Suprapubic skin (tissue), 4 donors: ENCODE measurements at regions not wholly inside any gene's neighbourhood (a gene's known extent, or its start where the extent isn't known, plus 50 kb on each side); places are given as distances from the start of the nearest gene placed in this dataset.

ENCODE experiments used
- DNase-seq, 2 donors: peaks; one replicate each; pipeline ENCODE4 v3.0.0-alpha.2; 2019; ENCODE audit warnings: low spot score in 2 of 2
- H3K27ac ChIP-seq: fragments of 200-600 bp; sonication (generic); one replicate; pipeline ENCODE4 v1.5.1; 2019
- H3K27me3 ChIP-seq: fragments of 200-600 bp; sonication (generic); one replicate; pipeline ENCODE4 v1.5.1; 2019
- H3K36me3 ChIP-seq: fragments of 200-600 bp; sonication (generic); one replicate; pipeline ENCODE4 v1.5.1; 2019
- H3K4me1 ChIP-seq: fragments of 200-600 bp; sonication (generic); one replicate; pipeline ENCODE4 v1.5.1; 2019
- H3K4me3 ChIP-seq: fragments of 200-600 bp; sonication (generic); one replicate; pipeline ENCODE4 v1.5.1; 2019; ENCODE audit warnings: mild to moderate bottlenecking
- H3K9me3 ChIP-seq: fragments of 200-600 bp; sonication (generic); one replicate; pipeline ENCODE4 v1.5.1; 2019
- CTCF ChIP-seq, 2 donors: fragments of 200-600 bp in 1 of 2; fragments of 450-650 bp in 1 of 2; sonication (generic) in 1 of 2; IDR thresholded peaks; one replicate each; pipeline ENCODE4 v1.5.1; 2016 to 2019; ENCODE audit warnings: antibody characterized with exemption in 2 of 2, mild to moderate bottlenecking in 1 of 2, moderate library complexity in 1 of 2
- EP300 ChIP-seq: sonication (generic); formaldehyde crosslinking; IDR thresholded peaks from one replicate; pipeline ENCODE4 v1.6.1; 2017; ENCODE audit warnings: antibody characterized with exemption
- POLR2A ChIP-seq, 2 donors: fragments of 450-650 bp; IDR thresholded peaks; one replicate each; pipeline ENCODE4 v1.6.1; 2017; ENCODE audit warnings: antibody characterized with exemption in 2 of 2, mild to moderate bottlenecking in 2 of 2, moderate library complexity in 2 of 2
- POLR2AphosphoS5 ChIP-seq, 3 donors: sonication (generic); formaldehyde crosslinking; IDR thresholded peaks; one replicate each; pipeline ENCODE4 v1.6.1; 2017; ENCODE audit warnings: antibody characterized with exemption in 3 of 3
- WGBS: methylation state at CpG from one replicate; pipeline ENCODE4 v1.1.5; 2018; 5-methylcytosine and 5-hydroxymethylcytosine counted together

DNA sequence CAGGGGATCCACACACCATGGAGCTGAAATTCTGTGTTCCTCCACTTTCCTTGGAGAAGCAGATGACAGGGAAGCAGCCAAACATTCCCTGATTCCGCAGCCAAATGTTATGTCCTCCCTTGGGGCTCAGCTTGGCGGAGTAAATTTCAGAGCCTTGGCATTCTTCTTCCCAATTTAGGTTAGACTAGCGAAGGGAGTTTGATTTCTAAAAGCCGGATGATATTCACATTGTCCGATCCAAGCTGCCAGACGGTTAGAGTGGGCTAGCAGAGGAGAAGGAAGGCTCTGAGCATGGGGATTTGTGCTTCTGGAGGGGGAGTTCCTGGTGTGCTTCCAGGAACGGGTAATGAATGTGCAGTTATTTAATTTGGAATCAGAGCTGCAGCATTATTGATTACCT, 380.4 kb upstream of the EEF2KMT start:
- Histone ChIP-seq H3K27ac (no peak overlapping the region), H3K9me3 (no peaks in the 10 kb centered on the region), H3K4me1 (no peaks in the 10 kb centered on the region), H3K4me3 (no peak overlapping the region), H3K36me3 (no peaks in the 10 kb centered on the region), H3K27me3 (no peaks in the 10 kb centered on the region)
- TF ChIP-seq EP300 (no peak), POLR2AphosphoS5 (IDR thresholded peaks at IDR 0.05) (no peak), CTCF (IDR thresholded peaks at IDR 0.05) (no peak), POLR2A (IDR thresholded peaks at IDR 0.05) (no peak)
- WGBS, result 58% methylated on average over 7 of the region's 7 CpGs
- DNase-seq, result no peak

DNA sequence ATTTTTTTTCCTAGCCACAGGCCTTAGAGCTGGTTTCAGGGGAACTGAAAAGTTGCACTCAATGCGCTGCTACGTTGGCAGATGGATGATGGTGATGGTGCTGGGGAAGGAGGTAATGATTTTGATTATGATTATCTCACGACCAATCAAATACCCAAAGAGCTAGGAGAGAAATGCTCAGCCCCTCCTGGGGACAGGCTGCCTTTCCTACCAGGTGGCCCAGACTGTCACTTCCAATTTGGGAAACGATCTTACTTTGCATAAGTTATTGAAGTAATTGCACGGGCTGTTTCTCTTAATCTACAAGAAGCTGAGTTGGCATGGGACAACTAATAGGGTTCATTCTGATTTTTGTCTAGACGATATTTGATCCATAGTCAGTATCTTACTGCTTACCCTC, 379.7 kb upstream of the EEF2KMT start:
- WGBS, result 80% methylated on average over 6 of the region's 6 CpGs
- Histone ChIP-seq H3K27ac (no peak overlapping the region), H3K9me3 (no peaks in the 10 kb centered on the region), H3K4me1 (no peaks in the 10 kb centered on the region), H3K36me3 (no peaks in the 10 kb centered on the region), H3K27me3 (no peaks in the 10 kb centered on the region), H3K4me3 (no peak overlapping the region)
- no peak for TF ChIP-seq EP300
- TF ChIP-seq POLR2AphosphoS5 (IDR thresholded peaks at IDR 0.05), result no peak
- TF ChIP-seq POLR2A (IDR thresholded peaks at IDR 0.05), result no peak
- TF ChIP-seq CTCF (IDR thresholded peaks at IDR 0.05), result no peak
- no peak for DNase-seq

GRCh38 chr16:5472552-5472951, 375.0 kb upstream of the EEF2KMT start:
- no peak overlapping the region for H3K27ac ChIP-seq
- WGBS, result 36% methylated on average over 4 of the region's 7 CpGs
- TF ChIP-seq CTCF (IDR thresholded peaks at IDR 0.05) (no peak), EP300 (no peak), POLR2AphosphoS5 (IDR thresholded peaks at IDR 0.05) (no peak), POLR2A (IDR thresholded peaks at IDR 0.05) (no peak)
- DNase-seq, result no peak
- H3K9me3 ChIP-seq, result no peaks in the 10 kb centered on the region
- no peak overlapping the region for H3K4me3 ChIP-seq
- no peaks in the 10 kb centered on the region for H3K4me1 ChIP-seq
- no peaks in the 10 kb centered on the region for H3K36me3 ChIP-seq
- H3K27me3 ChIP-seq, result peaks cover 5% of the 10 kb centered on the region

- Histone ChIP-seq H3K9me3 (no peaks in the 10 kb centered on the region), H3K4me1 (no peaks in the 10 kb centered on the region), H3K4me3 (no peak overlapping the region), H3K27me3 (peaks cover 5% of the 10 kb centered on the region), H3K27ac (no peak overlapping the region), H3K36me3 (no peaks in the 10 kb centered on the region)
- no peak for DNase-seq
- TF ChIP-seq POLR2AphosphoS5 (IDR thresholded peaks at IDR 0.05) (no peak), POLR2A (IDR thresholded peaks at IDR 0.05) (no peak), CTCF (IDR thresholded peaks at IDR 0.05) (no peak), EP300 (no peak)
- 73% methylated on average over 2 of the region's 2 CpGs for WGBS
Measured at GRCh38 chr16:5468488-5468887, 370.9 kb upstream of the EEF2KMT start.

DNA sequence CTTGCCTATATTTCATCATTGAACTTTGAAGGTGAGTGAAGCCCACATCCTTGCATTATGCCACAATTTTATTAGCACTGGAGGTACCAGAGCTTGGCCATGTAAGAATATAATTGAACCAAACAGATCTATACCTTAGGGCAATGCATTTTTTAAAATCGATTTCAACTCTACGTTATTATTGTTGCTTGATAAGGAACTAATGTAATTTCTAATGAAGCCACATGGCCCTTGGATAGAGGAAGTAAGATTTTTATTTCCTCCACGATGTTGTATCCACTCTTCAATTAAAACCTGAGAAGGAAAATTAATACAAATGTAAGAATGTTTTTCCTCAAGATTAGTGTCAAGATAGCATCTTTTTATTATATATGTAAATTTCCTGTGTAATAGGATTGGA, 370.0 kb upstream of the EEF2KMT start:
- TF ChIP-seq POLR2AphosphoS5 (IDR thresholded peaks at IDR 0.05) (no peak), EP300 (no peak), CTCF (IDR thresholded peaks at IDR 0.05) (no peak), POLR2A (IDR thresholded peaks at IDR 0.05) (no peak)
- Histone ChIP-seq H3K4me3 (no peak overlapping the region), H3K27ac (no peak overlapping the region), H3K9me3 (no peaks in the 10 kb centered on the region), H3K36me3 (no peaks in the 10 kb centered on the region), H3K4me1 (no peaks in the 10 kb centered on the region), H3K27me3 (peaks cover 5% of the 10 kb centered on the region)
- DNase-seq, result no peak
- 84% methylated on average over 3 of the region's 3 CpGs for WGBS
